Activated CD4-positive, alpha-beta T cell treated with anti-CD3 and anti-CD28 coated beads, Interleukin-2, Interleukin-4, amounts not matched to agents 100 ng/mL and 50 ng/mL, durations not matched to agents 16 hours and 8 hours (primary cell): ENCODE measurements at regions not wholly inside any gene's neighbourhood (a gene's known extent, or its start where the extent isn't known, plus 50 kb on each side); places are given as distances from the start of the nearest gene placed in this dataset.

ENCODE experiments used
- DNase-seq: peaks from one replicate; pipeline ENCODE4 v3.0.0-alpha.2; 2020; ENCODE audit warnings: low spot score

DNA sequence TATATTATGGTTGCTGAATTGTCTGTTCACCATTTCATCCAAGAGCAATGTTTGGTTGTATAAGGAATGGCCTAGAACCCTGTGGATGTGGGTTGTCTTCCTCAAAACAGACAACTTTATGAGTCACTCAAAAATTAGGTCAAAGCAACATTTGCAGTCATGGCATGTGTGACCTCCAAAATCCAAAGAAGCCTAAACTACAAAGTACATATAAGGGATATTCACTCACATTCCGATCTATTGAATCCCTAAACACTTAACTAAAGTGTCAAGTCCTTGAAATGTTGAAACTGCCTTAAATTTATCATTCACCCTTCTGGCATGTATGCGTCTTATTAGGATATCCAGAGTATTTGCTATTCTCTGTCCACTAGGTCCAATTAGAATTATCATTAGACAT lies 491.5 kb downstream of the NUF2 start:
- DNase-seq: no peak

DNA sequence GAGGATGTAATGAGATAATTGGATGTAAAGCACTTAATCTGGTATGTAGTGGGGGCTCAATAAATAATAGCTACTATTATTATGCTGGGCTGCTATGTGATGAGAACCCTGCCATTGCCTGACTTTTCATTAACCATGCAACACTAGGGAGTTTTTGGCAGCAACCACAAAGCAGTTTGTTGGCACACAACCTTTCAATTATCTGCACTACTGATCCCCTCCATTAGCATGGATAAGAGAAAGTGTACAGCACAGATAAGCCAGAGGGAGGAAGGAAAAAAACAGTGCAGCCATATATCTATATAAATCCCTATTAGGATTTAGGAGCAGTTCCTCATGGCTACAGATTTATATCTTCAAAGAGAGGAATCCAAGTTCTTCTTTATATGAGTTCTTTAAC lies 498.5 kb downstream of the NUF2 start:
- DNase-seq: no peak

DNA sequence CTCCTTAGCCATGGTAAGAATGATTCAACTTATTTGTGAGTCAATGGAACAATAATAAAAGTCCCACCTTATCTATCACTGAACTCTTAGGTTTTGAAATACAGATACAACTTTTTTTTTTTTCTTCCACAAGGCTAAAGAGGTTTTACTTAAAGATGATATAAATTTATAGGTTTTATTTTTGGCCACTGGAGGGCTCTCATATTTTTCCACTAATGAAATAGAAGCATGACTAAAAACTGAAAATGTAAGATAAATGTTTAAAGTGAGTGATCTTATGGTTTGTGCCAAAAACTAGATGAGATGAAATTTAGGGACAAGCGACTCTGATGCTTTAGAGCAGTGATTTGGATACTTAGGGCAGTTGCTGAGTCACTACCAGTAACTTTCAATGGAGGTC lies 499.0 kb downstream of the NUF2 start:
- no peak for DNase-seq

DNA sequence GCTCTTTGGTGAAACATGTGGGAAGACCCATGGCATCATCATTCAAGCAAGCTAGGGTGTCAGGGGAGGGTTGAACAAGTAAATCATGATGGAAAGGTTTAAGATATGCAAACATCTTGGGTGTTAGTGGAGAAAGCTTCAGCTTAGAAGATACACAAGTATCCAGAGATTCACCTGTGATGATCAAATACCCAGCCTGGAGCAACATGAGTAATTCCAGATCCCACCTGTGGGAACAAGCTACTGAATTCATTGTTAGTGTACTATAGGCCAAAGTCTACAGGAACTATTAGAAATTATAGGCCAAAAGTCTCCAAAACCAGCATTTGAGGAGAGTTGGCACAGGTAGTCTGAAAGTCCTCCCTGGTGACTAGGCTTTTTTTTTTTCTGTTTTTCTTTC lies 499.9 kb downstream of the NUF2 start:
- DNase-seq: no peak

DNA sequence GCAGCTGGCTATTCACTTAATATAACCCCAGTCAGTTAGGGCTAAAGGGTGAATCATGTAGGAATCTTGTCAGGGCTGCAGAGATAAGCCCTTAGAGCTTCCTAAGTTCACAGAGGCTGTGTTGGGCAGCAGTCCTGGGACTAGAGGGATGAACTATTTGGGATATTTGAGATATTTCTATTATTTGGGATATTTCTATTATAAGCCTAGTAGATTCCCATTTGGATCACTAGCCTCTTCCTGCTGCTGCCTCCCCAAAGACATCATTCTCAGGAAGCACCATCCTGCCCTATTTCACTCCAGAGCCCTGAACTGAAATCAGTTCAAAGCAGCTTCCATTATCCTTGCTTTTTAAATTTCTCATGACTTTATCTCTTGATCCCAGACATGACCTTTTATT lies 501.3 kb downstream of the NUF2 start:
- DNase-seq: no peak

DNA sequence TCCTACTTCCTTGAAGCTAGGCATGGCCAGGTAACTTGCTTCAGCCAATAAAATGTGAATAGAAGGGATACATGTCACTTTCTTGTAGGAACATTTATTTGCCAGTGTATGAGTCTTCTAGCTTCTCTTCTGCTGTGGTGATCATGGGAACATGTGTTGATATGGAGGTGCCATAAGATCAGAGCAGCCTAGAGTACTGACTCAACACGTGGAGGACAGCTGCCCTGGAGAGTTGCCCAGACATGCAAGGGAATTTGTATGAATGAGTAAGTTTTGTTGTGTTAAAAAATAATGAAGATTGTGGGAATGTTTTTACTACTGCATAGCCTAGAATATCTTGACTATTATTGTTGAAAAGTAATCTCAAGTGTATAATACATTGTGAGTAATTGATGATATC lies 502.3 kb downstream of the NUF2 start:
- no peak for DNase-seq

DNA sequence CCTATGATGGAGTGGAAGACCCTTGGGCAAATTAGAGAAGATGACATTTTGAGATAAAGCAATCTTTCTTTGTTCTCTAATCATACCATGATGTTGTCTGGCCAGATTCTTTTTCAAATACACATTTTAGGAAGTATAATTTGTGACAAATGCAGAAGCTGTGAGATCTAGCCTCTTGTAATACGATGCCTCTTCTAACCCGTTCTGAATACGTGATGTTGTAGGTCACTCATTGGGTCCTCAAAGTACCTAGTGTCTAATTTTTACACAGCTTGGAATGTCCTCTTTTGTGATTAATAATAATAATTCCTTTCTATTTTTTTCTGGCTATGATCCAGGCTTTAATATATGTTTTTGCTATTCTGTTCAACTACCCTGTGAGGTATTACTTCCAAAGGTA lies 502.7 kb downstream of the NUF2 start:
- no peak for DNase-seq

DNA sequence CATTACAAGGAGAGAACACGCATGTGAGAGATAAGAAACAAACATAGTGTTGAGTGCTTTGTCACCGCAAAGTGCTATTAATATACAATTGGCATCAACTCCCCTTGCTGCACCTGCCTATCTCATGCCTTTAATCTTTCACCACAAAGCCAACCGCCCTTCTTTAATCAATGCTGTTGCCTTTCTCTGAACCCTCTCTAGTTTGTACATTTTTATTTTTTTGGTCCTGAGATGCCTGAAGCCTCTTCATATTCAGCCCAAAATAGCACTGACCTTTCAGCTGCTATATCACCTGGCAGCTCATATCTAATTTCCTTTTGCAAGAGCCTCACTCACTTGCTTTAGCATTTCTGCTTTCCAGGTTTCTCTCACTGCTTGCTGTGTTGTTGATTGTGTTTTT lies 504.7 kb downstream of the NUF2 start:
- DNase-seq: no peak

DNA sequence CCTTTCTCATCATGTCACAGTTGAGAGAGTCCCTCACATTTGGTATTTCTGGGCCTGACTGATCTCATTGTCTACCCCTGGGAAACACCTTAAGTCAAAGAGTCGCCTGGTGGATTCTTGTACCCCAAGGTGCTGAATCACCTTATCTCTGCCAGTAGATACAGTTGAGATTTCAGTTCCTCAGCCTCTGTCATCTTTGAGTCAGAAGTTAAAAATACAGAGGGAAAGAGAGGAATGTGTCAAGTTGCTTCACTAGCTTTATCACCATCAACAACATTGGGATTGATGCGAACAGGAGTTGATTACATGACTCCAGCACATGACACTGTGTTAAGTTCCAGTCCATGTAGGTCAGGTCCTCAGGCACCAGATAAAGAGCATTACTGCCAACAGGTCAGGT lies 513.0 kb downstream of the NUF2 start:
- no peak for DNase-seq

DNA sequence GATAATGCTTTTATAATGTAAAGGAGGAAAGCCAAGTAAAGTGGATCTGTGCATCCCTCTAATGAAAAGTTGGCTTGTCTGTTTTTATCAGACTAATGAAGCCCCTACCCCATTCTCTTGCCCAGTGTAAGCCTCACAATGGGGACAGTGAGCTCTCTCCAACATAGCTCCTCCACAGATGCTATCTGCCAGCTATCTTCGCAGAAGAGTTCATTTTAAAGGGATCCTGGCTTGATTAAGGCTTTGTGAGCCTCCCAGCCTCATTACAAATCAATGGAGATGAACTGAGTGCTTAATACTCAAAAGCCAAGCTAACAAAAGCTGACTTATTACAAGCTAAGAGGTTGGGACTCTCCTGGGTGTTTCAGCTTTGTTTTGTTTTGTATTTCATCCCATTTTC lies 514.7 kb downstream of the NUF2 start:
- DNase-seq: no peak

DNA sequence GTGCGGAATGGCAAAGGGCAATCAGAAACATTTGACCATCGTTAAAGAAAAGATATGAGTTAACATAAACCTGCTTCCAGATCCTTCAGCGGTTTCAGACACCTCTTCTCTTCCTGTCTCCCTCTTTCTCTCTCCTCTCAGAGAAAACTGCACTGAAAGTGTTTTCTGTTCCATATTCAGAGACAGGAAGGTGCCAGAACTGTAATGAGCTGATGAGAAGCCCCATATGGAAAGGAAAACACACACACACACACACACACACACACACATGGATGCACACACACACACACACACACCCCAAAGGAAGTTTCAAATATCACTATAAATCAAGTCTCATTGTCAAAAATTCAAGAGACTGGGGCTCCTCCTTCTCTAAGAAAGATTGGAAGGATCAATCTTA lies 515.5 kb downstream of the NUF2 start:
- no peak for DNase-seq

DNA sequence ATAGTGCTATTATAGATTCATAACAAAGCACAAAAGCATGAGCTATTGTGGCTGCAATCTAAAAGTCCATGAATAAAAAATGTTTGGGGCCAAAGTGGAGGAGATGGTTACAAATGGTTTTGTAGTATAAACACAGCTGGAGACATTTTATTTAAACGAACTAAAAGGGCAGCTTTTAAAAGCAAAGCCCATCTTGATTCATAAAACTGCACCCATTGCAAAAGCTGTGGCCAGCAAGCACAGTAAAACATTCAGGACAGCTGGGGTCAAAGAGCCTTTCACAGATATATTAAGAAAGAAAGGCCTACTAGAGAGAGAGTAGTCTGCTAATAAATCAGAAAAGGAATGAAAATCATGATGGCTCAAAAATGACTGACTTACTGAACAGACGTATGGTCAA lies 520.8 kb downstream of the NUF2 start:
- DNase-seq: no peak

DNA sequence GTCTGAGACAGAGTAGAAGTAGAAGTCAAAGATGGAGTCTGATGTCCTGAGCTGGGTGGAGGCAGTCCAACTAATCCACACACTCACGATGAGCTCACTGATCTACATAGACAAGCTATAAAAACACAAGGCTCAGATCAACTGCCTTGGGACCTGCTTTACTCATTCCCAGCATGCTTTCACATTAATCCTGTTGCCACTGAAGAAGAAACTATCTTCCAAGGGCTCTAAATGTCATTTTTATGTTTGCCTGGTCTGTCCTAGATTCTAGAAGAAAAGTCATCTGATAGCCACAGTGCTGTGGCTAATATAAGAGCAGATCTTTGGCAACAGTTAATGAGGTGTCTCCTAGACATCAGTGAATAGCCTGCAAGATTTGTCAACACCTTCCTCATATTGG lies 522.7 kb downstream of the NUF2 start:
- no peak for DNase-seq

DNA sequence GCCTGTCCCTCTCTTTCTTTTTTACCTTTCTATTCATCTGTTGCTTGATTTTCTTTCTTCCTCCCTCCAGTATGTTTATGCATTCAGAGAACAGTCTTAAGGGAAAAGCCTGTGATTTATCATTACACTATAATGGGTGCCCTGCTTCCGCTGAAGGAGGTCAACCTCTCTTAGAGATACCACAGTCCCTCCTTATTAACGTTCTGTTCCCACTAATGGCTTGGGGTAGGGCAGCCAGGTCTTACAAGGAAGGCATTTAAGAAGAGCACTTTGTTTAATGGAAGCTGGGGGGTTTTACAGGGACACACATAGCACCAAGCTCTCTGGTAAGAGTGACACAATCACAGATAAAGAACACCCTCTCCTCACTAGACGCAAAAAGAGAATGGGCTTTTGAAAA lies 523.5 kb downstream of the NUF2 start:
- no peak for DNase-seq

DNA sequence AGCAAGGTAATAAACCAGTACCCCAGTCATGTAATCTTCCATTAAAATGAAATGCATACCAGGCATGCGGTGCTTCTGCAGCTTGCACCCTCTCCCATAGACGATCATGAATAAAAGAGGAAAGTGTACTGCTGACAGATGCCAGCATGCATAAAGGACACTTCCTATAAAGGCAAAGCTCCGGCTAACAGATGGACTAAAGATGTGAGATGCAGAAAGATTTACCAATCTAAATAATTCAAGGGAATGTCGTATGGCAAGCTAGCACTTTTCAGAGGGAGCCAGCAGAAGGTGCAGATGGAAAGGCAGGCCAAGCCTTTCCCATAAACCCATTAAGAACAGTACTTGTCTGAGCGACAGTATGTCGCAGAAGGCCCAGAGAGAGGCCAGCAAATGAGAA lies 542.0 kb downstream of the NUF2 start:
- no peak for DNase-seq

DNA sequence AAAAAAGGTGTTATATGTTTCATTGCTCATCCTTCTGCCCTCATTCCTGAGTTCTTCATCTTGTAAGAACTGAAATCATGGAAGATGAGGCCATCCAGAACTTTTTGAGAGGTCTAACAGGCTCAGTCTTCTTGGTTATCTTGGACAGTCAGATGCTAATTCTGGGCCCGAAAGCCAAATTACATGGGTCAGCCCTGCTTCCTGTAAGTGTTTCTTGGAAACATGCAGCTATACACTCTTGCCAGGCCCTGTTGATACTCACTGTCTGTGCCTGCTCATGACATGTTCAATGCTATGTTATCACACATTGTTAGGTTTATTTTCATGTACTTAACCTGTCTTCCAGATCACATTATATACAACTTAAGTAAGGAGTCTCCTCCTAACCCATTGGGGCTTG lies 542.5 kb downstream of the NUF2 start:
- no peak for DNase-seq

DNA sequence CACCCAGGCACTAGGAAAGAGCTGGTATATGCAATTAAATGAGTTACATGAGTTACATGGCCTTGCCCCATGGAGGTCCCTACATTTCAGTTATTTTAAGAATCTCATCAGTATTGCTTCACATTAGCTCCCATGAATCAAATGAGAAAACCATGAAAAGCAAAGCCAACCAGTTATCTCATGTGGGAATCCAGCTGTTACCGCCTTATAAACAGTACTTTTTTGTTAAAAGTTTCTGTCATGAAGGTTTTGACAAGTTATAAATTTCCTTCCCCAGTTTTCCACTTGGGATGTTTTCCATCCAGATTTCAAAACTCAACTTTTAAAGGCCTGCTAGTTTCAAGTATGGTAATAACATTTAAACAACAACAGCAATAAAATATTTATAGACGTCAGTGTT lies 544.8 kb downstream of the NUF2 start:
- DNase-seq: no peak

DNA sequence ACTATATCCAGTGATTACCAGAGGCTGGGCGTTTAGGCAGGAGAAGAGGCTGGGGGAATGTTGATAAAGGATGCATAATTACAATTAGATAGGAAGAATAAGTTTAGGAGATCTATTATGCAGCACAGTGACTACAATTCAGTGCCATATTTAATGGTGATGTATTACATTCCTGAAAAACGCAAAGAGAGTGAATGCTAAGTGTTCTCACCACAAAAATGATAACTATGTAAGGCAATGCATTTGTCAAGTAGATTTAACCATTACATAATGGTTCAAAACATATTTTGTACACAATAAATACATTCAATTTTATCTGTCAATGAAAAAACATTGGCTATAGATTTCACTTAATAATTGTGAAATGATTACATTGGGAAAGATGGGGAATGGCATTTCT lies 548.9 kb downstream of the NUF2 start:
- no peak for DNase-seq

DNA sequence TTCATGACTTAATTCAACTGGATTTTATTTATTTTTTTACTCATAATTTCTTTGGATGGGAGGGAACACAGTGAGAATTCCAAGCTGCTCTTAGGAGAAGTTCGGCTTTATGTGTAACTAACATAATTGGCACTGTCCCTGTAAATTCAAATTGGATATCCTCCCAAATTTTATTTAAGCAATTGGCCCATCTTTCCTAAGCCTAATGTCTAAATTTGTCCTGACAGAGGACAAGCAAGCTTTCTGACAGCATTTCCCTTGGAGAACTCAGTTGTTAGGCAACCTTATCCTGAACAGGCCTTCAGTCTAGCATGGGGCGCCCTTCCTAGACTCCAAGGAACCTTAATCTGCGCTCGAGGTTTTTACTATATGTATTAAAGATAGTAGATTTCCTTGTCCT lies 550.3 kb downstream of the NUF2 start:
- no peak for DNase-seq

DNA sequence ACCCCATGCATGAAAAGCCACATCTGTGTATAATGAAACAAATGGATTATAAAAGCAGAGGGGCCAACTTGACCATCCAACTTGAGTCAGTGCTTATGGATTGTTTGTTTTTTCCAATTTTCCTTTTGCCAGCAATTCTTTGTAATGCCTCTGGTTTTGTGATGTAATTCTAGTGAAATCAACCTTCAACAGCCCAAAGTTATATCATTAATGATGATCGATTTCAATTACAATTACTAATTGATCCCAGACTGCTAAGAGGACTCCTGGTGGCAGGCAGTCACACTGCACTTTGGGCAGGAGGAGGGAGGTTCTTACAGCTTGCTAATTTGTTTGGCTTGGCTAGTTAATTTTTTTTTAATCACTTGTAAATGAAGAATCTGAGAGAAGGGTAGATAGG lies 552.3 kb downstream of the NUF2 start:
- DNase-seq: no peak

DNA sequence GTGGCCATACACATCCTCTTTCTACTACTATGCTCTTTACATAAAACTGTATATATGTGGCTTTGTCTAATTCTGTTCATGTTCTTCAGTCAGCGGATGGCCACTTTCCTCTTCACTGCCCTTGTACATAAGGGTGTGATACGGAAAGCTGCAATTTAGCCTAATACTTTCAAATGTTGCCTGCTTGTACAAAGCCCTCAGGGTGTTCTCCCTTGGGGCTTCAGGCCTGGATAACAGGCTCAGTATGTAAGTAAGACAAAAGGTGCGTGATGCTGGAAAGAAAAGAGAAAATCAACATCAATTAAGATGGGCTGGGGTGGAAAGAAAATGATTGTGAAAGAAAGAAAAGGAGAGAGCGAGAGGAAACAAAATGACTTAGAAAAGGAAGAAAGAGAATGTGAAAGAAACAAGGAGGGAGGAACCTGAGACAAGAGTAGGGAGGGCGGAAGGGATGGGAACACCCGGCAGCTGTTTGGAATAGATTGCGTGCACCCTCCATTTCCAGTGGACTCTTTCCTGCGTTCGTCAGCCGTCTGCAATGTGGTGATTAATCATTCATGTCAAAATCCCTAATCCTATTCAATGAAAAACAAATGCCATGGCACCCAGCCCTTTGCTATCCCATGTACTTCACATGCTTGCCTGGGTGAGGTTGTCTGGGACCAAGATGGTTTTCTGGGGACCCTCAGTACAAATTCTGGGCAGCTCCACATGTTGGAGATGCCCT lies 553.6 kb downstream of the NUF2 start:
- no peak for DNase-seq

DNA sequence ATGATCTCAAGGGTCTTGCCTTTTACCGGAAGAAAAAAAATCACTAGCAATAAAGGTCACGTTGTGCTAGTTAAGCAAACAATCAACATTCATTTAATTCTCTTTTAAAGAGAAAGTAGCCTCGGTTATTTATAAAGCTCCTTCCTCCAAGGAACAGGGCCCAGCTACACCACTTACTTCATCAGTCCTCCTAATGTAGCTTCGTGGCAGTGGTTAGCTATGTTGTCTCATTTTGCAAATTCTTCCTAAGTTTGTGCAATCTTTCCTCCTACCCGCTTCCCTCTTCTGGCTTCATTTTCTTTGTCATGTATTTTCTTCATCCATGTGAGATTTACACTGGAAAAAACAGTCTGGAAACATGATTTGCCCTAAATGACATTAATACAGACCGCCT lies 554.2 kb downstream of the NUF2 start:
- DNase-seq: no peak

DNA sequence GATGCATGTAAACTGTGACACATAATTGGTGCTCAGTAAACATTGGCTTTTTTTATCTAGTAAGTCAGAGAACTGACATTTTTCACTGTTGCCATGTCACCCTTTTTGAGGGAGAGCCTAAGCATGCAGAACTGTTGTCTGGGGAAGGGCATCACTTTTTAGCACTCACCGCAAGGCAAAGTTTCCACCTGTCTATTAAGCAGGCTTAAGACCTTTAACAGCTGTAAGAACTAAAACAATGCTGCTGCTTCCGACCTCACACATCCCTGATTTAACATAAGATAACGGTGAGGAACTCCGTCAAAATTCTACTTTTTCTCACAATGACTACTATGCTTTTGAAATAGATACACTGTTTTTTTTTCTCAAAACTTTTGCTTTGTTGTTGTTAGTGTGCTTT lies 554.8 kb downstream of the NUF2 start:
- no peak for DNase-seq

DNA sequence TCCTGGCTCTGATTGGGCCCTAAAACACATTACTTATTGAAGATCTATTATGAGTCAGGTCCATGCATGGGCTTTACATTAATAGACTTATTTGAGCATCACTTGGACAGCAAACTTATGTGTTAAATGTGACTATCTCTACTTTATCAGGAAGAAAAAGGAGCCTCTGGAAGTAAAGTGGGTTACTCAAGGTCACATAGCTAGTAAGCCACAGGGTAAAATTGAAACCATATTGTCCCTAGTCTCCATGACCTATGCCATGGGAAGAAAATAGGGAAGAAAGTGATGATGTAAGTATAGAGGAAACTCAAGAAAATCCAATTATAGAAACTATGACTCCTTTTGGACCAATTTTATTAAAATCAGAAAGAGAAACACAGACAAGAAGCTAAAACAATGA lies 555.3 kb downstream of the NUF2 start:
- no peak for DNase-seq

DNA sequence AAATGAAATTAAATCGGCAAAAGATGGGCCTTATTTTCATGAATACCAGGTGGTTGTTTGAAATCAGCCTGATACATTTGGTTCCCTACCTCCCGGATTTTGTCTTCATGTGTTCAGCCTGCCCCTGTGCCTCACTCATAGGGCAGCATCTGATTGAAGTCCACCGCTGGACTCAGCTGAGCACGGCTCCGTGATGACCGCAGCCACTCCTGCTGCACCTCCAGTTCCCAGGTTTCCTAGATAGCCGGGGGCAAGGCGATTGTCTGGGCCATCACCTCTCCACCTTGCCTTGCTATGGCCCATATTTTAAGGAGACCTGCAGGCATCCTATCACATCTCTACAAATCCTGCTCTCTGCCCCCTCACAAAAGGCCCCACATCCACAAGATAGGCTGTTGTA lies 563.8 kb downstream of the NUF2 start:
- no peak for DNase-seq
